Mucosa of stomach (tissue), 1 donor: ENCODE measurements at regions not wholly inside any gene's neighbourhood (a gene's known extent, or its start where the extent isn't known, plus 50 kb on each side); places are given as distances from the start of the nearest gene placed in this dataset.

Experiments used
- H3K27me3 ChIP-seq: one replicate; pipeline ENCODE4 v1.7.0; 2013; ENCODE audit warnings: mild to moderate bottlenecking, low read length; ENCODE audit not compliant: control insufficient read depth, insufficient read depth
- H3K36me3 ChIP-seq: one replicate; pipeline ENCODE4 v1.7.0; 2013; ENCODE audit warnings: low read length; ENCODE audit not compliant: control insufficient read depth, insufficient read depth
- H3K4me1 ChIP-seq: one replicate; pipeline ENCODE4 v1.7.0; 2013; ENCODE audit warnings: mild to moderate bottlenecking, low read length; ENCODE audit not compliant: control insufficient read depth, insufficient read depth
- H3K4me3 ChIP-seq: one replicate; pipeline ENCODE4 v1.7.0; 2013; ENCODE audit warnings: low read length
- H3K9ac ChIP-seq: one replicate; pipeline ENCODE4 v1.7.0; 2013; ENCODE audit warnings: mild to moderate bottlenecking, low read length, moderate library complexity
- H3K9me3 ChIP-seq: one replicate; pipeline ENCODE4 v1.7.0; 2013; ENCODE audit warnings: mild to moderate bottlenecking, low read length, moderate library complexity; ENCODE audit not compliant: control insufficient read depth
- donor health status: Pancreatic carcinoma.

- Histone ChIP-seq H3K36me3 (no peaks in the 10 kb centered on the region), H3K27me3 (no peaks in the 10 kb centered on the region), H3K9me3 (no peaks in the 10 kb centered on the region), H3K4me3 (no peak overlapping the region), H3K4me1 (peaks cover 28% of the 10 kb centered on the region), H3K9ac (no peak overlapping the region)
Measured at GRCh38 chr2:74036010-74036409, 51.3 kb downstream of the TET3 start.

- no peaks in the 10 kb centered on the region for H3K27me3 ChIP-seq
- H3K4me3 ChIP-seq, result no peak overlapping the region
- no peak overlapping the region for H3K9ac ChIP-seq
- H3K9me3 ChIP-seq, result no peaks in the 10 kb centered on the region
- peaks cover 28% of the 10 kb centered on the region for H3K4me1 ChIP-seq
- H3K36me3 ChIP-seq, result no peaks in the 10 kb centered on the region
Measured at GRCh38 chr2:74036450-74037195, 51.9 kb downstream of the TET3 start.

- H3K27me3 ChIP-seq, result no peaks in the 10 kb centered on the region
- H3K36me3 ChIP-seq, result no peaks in the 10 kb centered on the region
- no peak overlapping the region for H3K9ac ChIP-seq
- H3K4me1 ChIP-seq, result peaks cover 20% of the 10 kb centered on the region
- H3K9me3 ChIP-seq, result no peaks in the 10 kb centered on the region
- no peak overlapping the region for H3K4me3 ChIP-seq
Measured at GRCh38 chr2:74037379-74037860, 52.7 kb downstream of the TET3 start.

- no peaks in the 10 kb centered on the region for H3K36me3 ChIP-seq
- H3K9me3 ChIP-seq, result no peaks in the 10 kb centered on the region
- H3K4me1 ChIP-seq, result peaks cover 15% of the 10 kb centered on the region
- H3K27me3 ChIP-seq, result no peaks in the 10 kb centered on the region
- no peak overlapping the region for H3K4me3 ChIP-seq
- H3K9ac ChIP-seq, result no peak overlapping the region
Measured at GRCh38 chr2:74039611-74040010, 54.9 kb downstream of the TET3 start.

GRCh38 chr2:74041182-74041581 lies 56.5 kb downstream of the TET3 start:
- Histone ChIP-seq H3K4me3 (no peak overlapping the region), H3K9ac (no peak overlapping the region), H3K9me3 (no peaks in the 10 kb centered on the region), H3K4me1 (peaks cover 15% of the 10 kb centered on the region), H3K36me3 (no peaks in the 10 kb centered on the region), H3K27me3 (no peaks in the 10 kb centered on the region)

GRCh38 chr2:74041726-74042125 lies 57.0 kb downstream of the TET3 start:
- Histone ChIP-seq H3K4me3 (no peak overlapping the region), H3K9ac (no peak overlapping the region), H3K27me3 (no peaks in the 10 kb centered on the region), H3K4me1 (peaks cover 10% of the 10 kb centered on the region), H3K9me3 (no peaks in the 10 kb centered on the region), H3K36me3 (no peaks in the 10 kb centered on the region)

- H3K9me3 ChIP-seq, result no peaks in the 10 kb centered on the region
- no peaks in the 10 kb centered on the region for H3K36me3 ChIP-seq
- H3K4me3 ChIP-seq, result no peak overlapping the region
- no peak overlapping the region for H3K9ac ChIP-seq
- no peaks in the 10 kb centered on the region for H3K27me3 ChIP-seq
- peaks cover 3% of the 10 kb centered on the region for H3K4me1 ChIP-seq
Measured at GRCh38 chr2:74042606-74043005, 57.9 kb downstream of the TET3 start.

- Histone ChIP-seq H3K9me3 (no peaks in the 10 kb centered on the region), H3K9ac (no peak overlapping the region), H3K4me3 (no peak overlapping the region), H3K36me3 (no peaks in the 10 kb centered on the region), H3K4me1 (peaks cover 13% of the 10 kb centered on the region), H3K27me3 (no peaks in the 10 kb centered on the region)
Measured at GRCh38 chr2:74043345-74044329, 58.9 kb downstream of the TET3 start.

- no peak overlapping the region for H3K4me3 ChIP-seq
- peaks cover 18% of the 10 kb centered on the region for H3K4me1 ChIP-seq
- H3K36me3 ChIP-seq, result no peaks in the 10 kb centered on the region
- H3K27me3 ChIP-seq, result no peaks in the 10 kb centered on the region
- no peaks in the 10 kb centered on the region for H3K9me3 ChIP-seq
- no peak overlapping the region for H3K9ac ChIP-seq
Measured at GRCh38 chr2:74044999-74045398, 60.3 kb downstream of the TET3 start.

- no peak overlapping the region for H3K9ac ChIP-seq
- H3K36me3 ChIP-seq, result no peaks in the 10 kb centered on the region
- H3K27me3 ChIP-seq, result no peaks in the 10 kb centered on the region
- H3K4me3 ChIP-seq, result no peak overlapping the region
- no peaks in the 10 kb centered on the region for H3K9me3 ChIP-seq
- H3K4me1 ChIP-seq, result peaks cover 18% of the 10 kb centered on the region
Measured at GRCh38 chr2:74045454-74045853, 60.7 kb downstream of the TET3 start.

GRCh38 chr2:74046441-74046840 lies 61.7 kb downstream of the TET3 start:
- Histone ChIP-seq H3K9ac (no peak overlapping the region), H3K9me3 (no peaks in the 10 kb centered on the region), H3K4me3 (no peak overlapping the region), H3K4me1 (peaks cover 18% of the 10 kb centered on the region), H3K27me3 (no peaks in the 10 kb centered on the region), H3K36me3 (no peaks in the 10 kb centered on the region)

GRCh38 chr2:74047152-74047551 lies 62.4 kb downstream of the TET3 start:
- no peaks in the 10 kb centered on the region for H3K9me3 ChIP-seq
- H3K36me3 ChIP-seq, result no peaks in the 10 kb centered on the region
- H3K4me1 ChIP-seq, result peaks cover 18% of the 10 kb centered on the region
- no peaks in the 10 kb centered on the region for H3K27me3 ChIP-seq
- no peak overlapping the region for H3K4me3 ChIP-seq
- H3K9ac ChIP-seq, result no peak overlapping the region
